ENCODE measurements at regions not wholly inside any gene's neighbourhood (a gene's known extent, or its start where the extent isn't known, plus 50 kb on each side); places are given as distances from the start of the nearest gene placed in this dataset.

GRCh38 chr6:159102373-159103160, 57.8 kb upstream of the TAGAP start:
- Mint-ChIP-seq H3K27ac (peak overlapping the region; percentile 10), H3K36me3 (ENCODE audit: low read depth) (no peaks in the 10 kb centered on the region), H3K4me3 (no peak overlapping the region), H3K9me3 (no peaks in the 10 kb centered on the region), H3K4me1 (ENCODE audit: low read depth) (peaks cover 80% of the 10 kb centered on the region), H3K27me3 (no peaks in the 10 kb centered on the region)
- Histone ChIP-seq H3K4me1 (ENCODE audit: insufficient read depth, low read length) (peaks cover 80% of the 10 kb centered on the region), H3K27ac (ENCODE audit: low read depth in 1 of 2, low read length in 2 of 2) (no peak overlapping the region), H3K36me3 (ENCODE audit: insufficient read depth, low read length) (no peaks in the 10 kb centered on the region), H3K27me3 (ENCODE audit: control insufficient read depth in 1 of 2, insufficient read depth in 2 of 2, low read length in 2 of 2) (no peaks in the 10 kb centered on the region), H3K9me3 (ENCODE audit: control insufficient read depth in 1 of 2, insufficient read depth in 1 of 2, low read length in 2 of 2) (no peaks in the 10 kb centered on the region), H3K4me3 (ENCODE audit: low read length) (no peak overlapping the region)
- DNase-seq = no peak
- TF ChIP-seq CTCF (IDR thresholded peaks at IDR 0.05) = no peak
- ATAC-seq (ENCODE audit: poor library complexity) = no peak
- CTCF ChIA-PET = interaction anchor here (1.0 to 8.8 kb wide), 4 partner anchors 32 to 94 kb away, joined by 5 to 77 read pairs (median 40); partner anchors contain the start of gene TAGAP
- POLR2A ChIA-PET = interaction anchor here (4.8 kb wide), 1 partner anchor 60 kb away, joined by 46 read pairs; no protein-coding TSS in a partner anchor
- intact Hi-C loops (cut with DNase I, micrococcal nuclease) = loop anchor here (10.0 kb wide), 2 partner anchors 398 to 458 kb away; partner anchors contain the start of gene DYNLT1 (in 1 of the 2)

GRCh38 chr6:159101656-159102055, 56.9 kb upstream of the TAGAP start:
- peaks cover 77% of the 10 kb centered on the region for H3K4me1 Mint-ChIP-seq (ENCODE audit: low read depth)

More at GRCh38 chr6:159101656-159102055, 56.9 kb upstream of the TAGAP start:
- Histone ChIP-seq H3K36me3 (ENCODE audit: insufficient read depth, low read length) (no peaks in the 10 kb centered on the region), H3K9me3 (ENCODE audit: control insufficient read depth in 1 of 2, insufficient read depth in 1 of 2, low read length in 2 of 2) (no peaks in the 10 kb centered on the region), H3K27me3 (ENCODE audit: control insufficient read depth in 1 of 2, insufficient read depth in 2 of 2, low read length in 2 of 2) (no peaks in the 10 kb centered on the region), H3K27ac (ENCODE audit: low read depth in 1 of 2, low read length in 2 of 2) (no peak overlapping the region), H3K4me1 (ENCODE audit: insufficient read depth, low read length) (peaks cover 78% of the 10 kb centered on the region), H3K4me3 (ENCODE audit: low read length) (no peak overlapping the region)
- Mint-ChIP-seq H3K27me3 (no peaks in the 10 kb centered on the region), H3K36me3 (ENCODE audit: low read depth) (no peaks in the 10 kb centered on the region), H3K27ac (no peak overlapping the region), H3K9me3 (no peaks in the 10 kb centered on the region), H3K4me3 (no peak overlapping the region)
- no peak for ATAC-seq (ENCODE audit: poor library complexity)
- CTCF ChIA-PET = interaction anchor here (7.1 kb wide), 1 partner anchor 58 kb away, joined by 72 read pairs; the partner anchor contains the start of gene TAGAP
- intact Hi-C loops (cut with DNase I, micrococcal nuclease) = loop anchor here (10.0 kb wide), 2 partner anchors 397 to 457 kb away; partner anchors contain the start of gene DYNLT1 (in 1 of the 2)
- POLR2A ChIA-PET = interaction anchor here (4.8 kb wide), 1 partner anchor 59 kb away, joined by 46 read pairs; no protein-coding TSS in a partner anchor
- no peak for TF ChIP-seq CTCF (IDR thresholded peaks at IDR 0.05)
- DNase-seq = no peak

All from CD4-positive, alpha-beta T cell (primary cell).